ENCODE measurements at regions not wholly inside any gene's neighbourhood (a gene's known extent, or its start where the extent isn't known, plus 50 kb on each side); places are given as distances from the start of the nearest gene placed in this dataset.

DNA sequence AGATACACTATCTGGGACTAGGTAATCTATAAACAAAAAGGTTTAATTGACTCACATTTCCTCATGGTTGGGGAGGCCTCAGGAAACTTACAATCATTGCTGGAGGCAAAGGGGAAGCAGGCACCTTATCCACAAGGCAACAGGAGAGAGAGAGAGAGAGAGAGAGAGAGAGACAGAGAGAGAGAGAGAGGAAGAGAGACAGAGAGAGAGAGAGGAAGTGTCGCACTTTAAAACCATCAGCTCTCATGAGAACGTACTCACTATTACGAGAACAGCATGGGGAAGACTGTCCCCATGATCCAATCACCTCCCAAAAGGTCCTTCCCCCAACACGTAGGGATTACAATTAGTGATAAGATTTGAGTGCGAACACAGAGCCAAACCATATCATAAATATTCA lies 253.5 kb upstream of the TRIB2 start:
- no peak for ATAC-seq
- Histone ChIP-seq H3K9ac (ENCODE audit: low read length) (no peak overlapping the region), H2AFZ (ENCODE audit: low read depth, low read length, poor library complexity, severe bottlenecking) (no peak overlapping the region), H4K20me1 (ENCODE audit: insufficient read depth) (no peaks in the 10 kb centered on the region), H3K36me3 (ENCODE audit: control insufficient read depth in 1 of 2, insufficient read depth in 2 of 2, low read length in 2 of 2) (no peaks in the 10 kb centered on the region), H3K9me3 (ENCODE audit: control insufficient read depth in 1 of 2, insufficient read depth in 1 of 2, low read depth in 1 of 2, low read length in 2 of 2) (no peaks in the 10 kb centered on the region), H3K4me1 (ENCODE audit: control insufficient read depth in 1 of 2, insufficient read depth in 2 of 2, low read length in 2 of 2) (no peaks in the 10 kb centered on the region), H3K9me2 (ENCODE audit: insufficient read depth) (no peaks in the 10 kb centered on the region), H3K27ac (ENCODE audit: low read depth, low read length) (no peak overlapping the region), H3K79me2 (ENCODE audit: insufficient read depth, low read length) (no peaks in the 10 kb centered on the region), H3K4me2 (ENCODE audit: low read length) (no peak overlapping the region), H3K4me3 (replicated peaks in 1 of 2; ENCODE audit: low read depth in 1 of 2, low read length in 2 of 2) (no peak overlapping the region), H3K27me3 (ENCODE audit: insufficient read depth, low read length) (no peaks in the 10 kb centered on the region)
- intact Hi-C loops (cut with micrococcal nuclease), result no loop called here
- CTCF ChIA-PET, result no interaction called here
- RAD21 ChIA-PET (ENCODE audit: low non-redundant PET in 1 of 2, low total read pairs in 2 of 2, uncharacterized antibody in 2 of 2, unreplicated experiment in 2 of 2), result no interaction called here
- no TSS peak for BruUV-seq (replicated peaks)
- DNase-seq (ENCODE audit: low read depth, low spot score), result no peak
- POLR2A ChIA-PET, result no interaction called here
- TF ChIP-seq EZH2 (IDR thresholded peaks at IDR 0.05) (no peak), EGR1 (IDR thresholded peaks at IDR 0.05; ENCODE audit: low read depth) (no peak)

DNA sequence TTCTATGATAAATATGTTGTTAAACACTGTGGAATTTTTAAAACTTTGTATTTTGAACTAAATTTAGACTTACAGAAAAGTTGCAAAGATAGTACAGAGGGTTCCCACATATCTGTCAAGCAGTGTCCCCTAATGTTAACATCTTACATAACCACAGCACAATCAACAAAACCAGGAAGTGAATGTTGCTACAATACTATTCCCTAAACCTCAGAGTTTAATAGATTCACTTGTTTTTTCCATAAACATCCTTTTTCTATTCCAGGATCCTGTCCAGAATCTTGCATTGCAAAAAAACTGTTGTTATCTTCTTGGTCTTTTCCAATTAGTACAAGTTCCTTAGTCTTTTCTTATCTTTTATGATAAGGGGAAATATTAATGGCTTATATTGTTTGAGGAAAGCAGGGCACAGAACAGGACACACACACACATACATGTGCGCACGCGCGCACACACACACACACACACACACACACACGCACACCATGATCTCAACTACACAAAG lies 251.1 kb upstream of the TRIB2 start:
- Histone ChIP-seq H3K4me3 (replicated peaks in 1 of 2; ENCODE audit: low read depth in 1 of 2, low read length in 2 of 2) (no peak overlapping the region), H3K36me3 (ENCODE audit: control insufficient read depth in 1 of 2, insufficient read depth in 2 of 2, low read length in 2 of 2) (no peaks in the 10 kb centered on the region), H3K27ac (ENCODE audit: low read depth, low read length) (no peak overlapping the region), H3K27me3 (ENCODE audit: insufficient read depth, low read length) (no peaks in the 10 kb centered on the region), H4K20me1 (ENCODE audit: insufficient read depth) (no peaks in the 10 kb centered on the region), H3K4me2 (ENCODE audit: low read length) (no peak overlapping the region), H3K9ac (ENCODE audit: low read length) (no peak overlapping the region), H3K4me1 (ENCODE audit: control insufficient read depth in 1 of 2, insufficient read depth in 2 of 2, low read length in 2 of 2) (no peaks in the 10 kb centered on the region), H2AFZ (ENCODE audit: low read depth, low read length, poor library complexity, severe bottlenecking) (no peak overlapping the region), H3K9me3 (ENCODE audit: control insufficient read depth in 1 of 2, insufficient read depth in 1 of 2, low read depth in 1 of 2, low read length in 2 of 2) (no peaks in the 10 kb centered on the region), H3K9me2 (ENCODE audit: insufficient read depth) (no peaks in the 10 kb centered on the region), H3K79me2 (ENCODE audit: insufficient read depth, low read length) (no peaks in the 10 kb centered on the region)
- BruUV-seq (replicated peaks), result no TSS peak
- RAD21 ChIA-PET (ENCODE audit: low non-redundant PET in 1 of 2, low total read pairs in 2 of 2, uncharacterized antibody in 2 of 2, unreplicated experiment in 2 of 2), result no interaction called here
- no peak for ATAC-seq
- POLR2A ChIA-PET, result no interaction called here
- CTCF ChIA-PET, result no interaction called here
- no peak for DNase-seq (ENCODE audit: low read depth, low spot score)
- intact Hi-C loops (cut with micrococcal nuclease), result no loop called here
- TF ChIP-seq, protein P1, sequence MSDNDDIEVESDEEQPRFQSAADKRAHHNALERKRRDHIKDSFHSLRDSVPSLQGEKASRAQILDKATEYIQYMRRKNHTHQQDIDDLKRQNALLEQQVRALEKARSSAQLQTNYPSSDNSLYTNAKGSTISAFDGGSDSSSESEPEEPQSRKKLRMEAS (IDR thresholded peaks at IDR 0.05), result no peak
- no peak for TF ChIP-seq YY1 (IDR thresholded peaks at IDR 0.05; ENCODE audit: extremely low read depth, insufficient replicate concordance, low read depth, low read length)
- no peak for TF ChIP-seq EGR1 (IDR thresholded peaks at IDR 0.05; ENCODE audit: low read depth)
- no peak for TF ChIP-seq FOSL1 (IDR thresholded peaks at IDR 0.05; ENCODE audit: low read depth)
- no peak for TF ChIP-seq CBX3 (IDR thresholded peaks at IDR 0.05; ENCODE audit: low read depth)
- TF ChIP-seq, protein P2, sequence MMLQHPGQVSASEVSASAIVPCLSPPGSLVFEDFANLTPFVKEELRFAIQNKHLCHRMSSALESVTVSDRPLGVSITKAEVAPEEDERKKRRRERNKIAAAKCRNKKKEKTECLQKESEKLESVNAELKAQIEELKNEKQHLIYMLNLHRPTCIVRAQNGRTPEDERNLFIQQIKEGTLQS (IDR thresholded peaks at IDR 0.05), result no peak
- no peak for TF ChIP-seq POLR2A (IDR thresholded peaks at IDR 0.05; ENCODE audit: borderline replicate concordance, extremely low read depth, insufficient read depth, insufficient read length)
- no peak for TF ChIP-seq EZH2phosphoT487 (IDR thresholded peaks at IDR 0.05; ENCODE audit: borderline replicate concordance)
- no peak for TF ChIP-seq CEBPB (IDR thresholded peaks at IDR 0.05; ENCODE audit: low read depth)
- TF ChIP-seq EZH2 (IDR thresholded peaks at IDR 0.05), result no peak
- TF ChIP-seq ZNF274 (IDR thresholded peaks at IDR 0.05; ENCODE audit: low read depth, low read length), result no peak
- TF ChIP-seq, protein P3, sequence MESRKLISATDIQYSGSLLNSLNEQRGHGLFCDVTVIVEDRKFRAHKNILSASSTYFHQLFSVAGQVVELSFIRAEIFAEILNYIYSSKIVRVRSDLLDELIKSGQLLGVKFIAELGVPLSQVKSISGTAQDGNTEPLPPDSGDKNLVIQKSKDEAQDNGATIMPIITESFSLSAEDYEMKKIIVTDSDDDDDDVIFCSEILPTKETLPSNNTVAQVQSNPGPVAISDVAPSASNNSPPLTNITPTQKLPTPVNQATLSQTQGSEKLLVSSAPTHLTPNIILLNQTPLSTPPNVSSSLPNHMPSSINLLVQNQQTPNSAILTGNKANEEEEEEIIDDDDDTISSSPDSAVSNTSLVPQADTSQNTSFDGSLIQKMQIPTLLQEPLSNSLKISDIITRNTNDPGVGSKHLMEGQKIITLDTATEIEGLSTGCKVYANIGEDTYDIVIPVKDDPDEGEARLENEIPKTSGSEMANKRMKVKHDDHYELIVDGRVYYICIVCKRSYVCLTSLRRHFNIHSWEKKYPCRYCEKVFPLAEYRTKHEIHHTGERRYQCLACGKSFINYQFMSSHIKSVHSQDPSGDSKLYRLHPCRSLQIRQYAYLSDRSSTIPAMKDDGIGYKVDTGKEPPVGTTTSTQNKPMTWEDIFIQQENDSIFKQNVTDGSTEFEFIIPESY (IDR thresholded peaks at IDR 0.05; ENCODE audit: extremely low read depth, insufficient replicate concordance, low read length), result no peak
- no peak for TF ChIP-seq POLR2AphosphoS5 (IDR thresholded peaks at IDR 0.05; ENCODE audit: low read depth, low read length)
- TF ChIP-seq, protein P4, sequence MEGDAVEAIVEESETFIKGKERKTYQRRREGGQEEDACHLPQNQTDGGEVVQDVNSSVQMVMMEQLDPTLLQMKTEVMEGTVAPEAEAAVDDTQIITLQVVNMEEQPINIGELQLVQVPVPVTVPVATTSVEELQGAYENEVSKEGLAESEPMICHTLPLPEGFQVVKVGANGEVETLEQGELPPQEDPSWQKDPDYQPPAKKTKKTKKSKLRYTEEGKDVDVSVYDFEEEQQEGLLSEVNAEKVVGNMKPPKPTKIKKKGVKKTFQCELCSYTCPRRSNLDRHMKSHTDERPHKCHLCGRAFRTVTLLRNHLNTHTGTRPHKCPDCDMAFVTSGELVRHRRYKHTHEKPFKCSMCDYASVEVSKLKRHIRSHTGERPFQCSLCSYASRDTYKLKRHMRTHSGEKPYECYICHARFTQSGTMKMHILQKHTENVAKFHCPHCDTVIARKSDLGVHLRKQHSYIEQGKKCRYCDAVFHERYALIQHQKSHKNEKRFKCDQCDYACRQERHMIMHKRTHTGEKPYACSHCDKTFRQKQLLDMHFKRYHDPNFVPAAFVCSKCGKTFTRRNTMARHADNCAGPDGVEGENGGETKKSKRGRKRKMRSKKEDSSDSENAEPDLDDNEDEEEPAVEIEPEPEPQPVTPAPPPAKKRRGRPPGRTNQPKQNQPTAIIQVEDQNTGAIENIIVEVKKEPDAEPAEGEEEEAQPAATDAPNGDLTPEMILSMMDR (IDR thresholded peaks at IDR 0.05 in 2 of 3, conservative IDR thresholded peaks at IDR 0.05 in 1 of 3; ENCODE audit: borderline replicate concordance in 1 of 3, insufficient read depth in 1 of 3, low read depth in 2 of 3, low read length in 2 of 3), result no peak
- TF ChIP-seq ELF1 (IDR thresholded peaks at IDR 0.05; ENCODE audit: borderline replicate concordance, low read depth), result no peak
- TF ChIP-seq RAD21 (IDR thresholded peaks at IDR 0.05; ENCODE audit: low read depth), result no peak
